GM12878 (cell line): ENCODE measurements at regions not wholly inside any gene's neighbourhood (a gene's known extent, or its start where the extent isn't known, plus 50 kb on each side); places are given as distances from the start of the nearest gene placed in this dataset.

Experiments used
- CEBPB ChIP-seq, 2 experiments: fragments of 150-350 bp in 1 of 2; IDR thresholded peaks; 2 replicates each; pipeline ENCODE4 v1.6.1; 2012 to 2014; ENCODE audit warnings: low read depth in 2 of 2, low read length in 2 of 2, borderline replicate concordance in 1 of 2, inconsistent platforms in 1 of 2
- ELK1 ChIP-seq: IDR thresholded peaks from 2 replicates; pipeline ENCODE4 v1.6.1; 2012; ENCODE audit warnings: low read depth, low read length, improper control_type of control experiment
- FOXK2 ChIP-seq: fragments of 450-650 bp; IDR thresholded peaks from 2 replicates; pipeline ENCODE4 v1.6.1; 2017; ENCODE audit warnings: mild to moderate bottlenecking, moderate library complexity
- IRF3 ChIP-seq: fragments of 450-650 bp; IDR thresholded peaks from 2 replicates; pipeline ENCODE4 v1.6.1; 2014; ENCODE audit warnings: mild to moderate bottlenecking
- ZNF592 ChIP-seq: fragments of 450-650 bp; IDR thresholded peaks from 2 replicates; pipeline ENCODE4 v1.6.1; 2017; ENCODE audit warnings: mild to moderate bottlenecking, moderate library complexity
- TF ChIP-seq, protein P1 (sequence below), 3 experiments: IDR thresholded peaks in 2 of 3; conservative IDR thresholded peaks in 1 of 3; 2 replicates each; pipeline ENCODE4 v1.5.1; 2011; ENCODE audit warnings: low read depth in 3 of 3, low read length in 3 of 3, mild to moderate bottlenecking in 3 of 3, control low read depth in 2 of 3, moderate library complexity in 2 of 3, inconsistent platforms in 1 of 3, mixed read lengths in 1 of 3; ENCODE audit not compliant: control insufficient read depth in 2 of 3, insufficient read depth in 1 of 3; ENCODE audit errors: extremely low read depth in 1 of 3

GRCh38 chr1:208842451-208842850 is 598.3 kb upstream of the PLXNA2 start (continued):
- TF ChIP-seq, protein P1, sequence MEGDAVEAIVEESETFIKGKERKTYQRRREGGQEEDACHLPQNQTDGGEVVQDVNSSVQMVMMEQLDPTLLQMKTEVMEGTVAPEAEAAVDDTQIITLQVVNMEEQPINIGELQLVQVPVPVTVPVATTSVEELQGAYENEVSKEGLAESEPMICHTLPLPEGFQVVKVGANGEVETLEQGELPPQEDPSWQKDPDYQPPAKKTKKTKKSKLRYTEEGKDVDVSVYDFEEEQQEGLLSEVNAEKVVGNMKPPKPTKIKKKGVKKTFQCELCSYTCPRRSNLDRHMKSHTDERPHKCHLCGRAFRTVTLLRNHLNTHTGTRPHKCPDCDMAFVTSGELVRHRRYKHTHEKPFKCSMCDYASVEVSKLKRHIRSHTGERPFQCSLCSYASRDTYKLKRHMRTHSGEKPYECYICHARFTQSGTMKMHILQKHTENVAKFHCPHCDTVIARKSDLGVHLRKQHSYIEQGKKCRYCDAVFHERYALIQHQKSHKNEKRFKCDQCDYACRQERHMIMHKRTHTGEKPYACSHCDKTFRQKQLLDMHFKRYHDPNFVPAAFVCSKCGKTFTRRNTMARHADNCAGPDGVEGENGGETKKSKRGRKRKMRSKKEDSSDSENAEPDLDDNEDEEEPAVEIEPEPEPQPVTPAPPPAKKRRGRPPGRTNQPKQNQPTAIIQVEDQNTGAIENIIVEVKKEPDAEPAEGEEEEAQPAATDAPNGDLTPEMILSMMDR (IDR thresholded peaks at IDR 0.05 in 2 of 3, conservative IDR thresholded peaks at IDR 0.05 in 1 of 3; ENCODE audit: control insufficient read depth in 2 of 3, extremely low read depth in 1 of 3, insufficient read depth in 1 of 3, low read depth in 3 of 3, low read length in 3 of 3): no peak
- no peak for TF ChIP-seq IRF3
- no peak for TF ChIP-seq ZNF592
- TF ChIP-seq FOXK2: no peak
- TF ChIP-seq CEBPB (IDR thresholded peaks at IDR 0.05; ENCODE audit: borderline replicate concordance in 1 of 2, low read depth in 2 of 2, low read length in 2 of 2): no peak
- TF ChIP-seq ELK1: no peak
- TF ChIP-seq, all 136 proteins: peak for 0
